Lower leg skin (tissue), 4 donors: ENCODE measurements at regions not wholly inside any gene's neighbourhood (a gene's known extent, or its start where the extent isn't known, plus 50 kb on each side); places are given as distances from the start of the nearest gene placed in this dataset.

Source experiments
- DNase-seq, 2 donors: peaks; one replicate each; pipeline ENCODE4 v3.0.0-alpha.2; 2019; ENCODE audit warnings: low spot score in 2 of 2
- H3K4me3 ChIP-seq: fragments of 200-600 bp; sonication (generic); 2 replicates; pipeline ENCODE4 v1.5.1; 2017; ENCODE audit warnings: mild to moderate bottlenecking, low read depth; ENCODE audit not compliant: poor library complexity, severe bottlenecking
- CTCF ChIP-seq, 3 donors: fragments of 450-650 bp; IDR thresholded peaks; one replicate each; pipeline ENCODE4 v1.5.1; 2016; ENCODE audit warnings: antibody characterized with exemption in 3 of 3, mild to moderate bottlenecking in 3 of 3, moderate library complexity in 2 of 3
- POLR2A ChIP-seq, 2 donors: fragments of 450-650 bp; IDR thresholded peaks; one replicate each; pipeline ENCODE4 v1.6.1; 2016 to 2017; ENCODE audit warnings: antibody characterized with exemption in 2 of 2, mild to moderate bottlenecking in 1 of 2, moderate library complexity in 1 of 2
- WGBS, 2 donors: methylation state at CpG; one replicate each; pipeline ENCODE4 v1.1.5; 2018; 5-methylcytosine and 5-hydroxymethylcytosine counted together
- intact Hi-C: fragments of 100-400 bp; cut with DNase I; formaldehyde crosslinking; loops from one replicate; pipeline ENCODE4 v1.15.0; 2023; ENCODE audit warnings: low total_unique reads

GRCh38 chr12:105672121-105672975 is 341.9 kb downstream of the C12orf75 start:
- TF ChIP-seq POLR2A (IDR thresholded peaks at IDR 0.05) (no peak), CTCF (IDR thresholded peaks at IDR 0.05) (no peak)
- peak; percentile 47 to 95 for DNase-seq
- 21 to 31% methylated on average over 9 of the region's 9 CpGs for WGBS, 2 donors
- intact Hi-C loops = no loop called here
- H3K4me3 ChIP-seq = no peak overlapping the region

GRCh38 chr12:105674871-105675699 is 344.6 kb downstream of the C12orf75 start:
- intact Hi-C loops = no loop called here
- no peak overlapping the region for H3K4me3 ChIP-seq
- WGBS, 2 donors = 82 to 85% methylated on average over 2 of the region's 2 CpGs
- no peak for DNase-seq
- no peak for TF ChIP-seq POLR2A (IDR thresholded peaks at IDR 0.05)
- TF ChIP-seq CTCF (IDR thresholded peaks at IDR 0.05) = no peak

- DNase-seq = peak in 1 of 2 donors; percentile 86
- 36 to 44% methylated on average over 2 of the region's 2 CpGs for WGBS, 2 donors
- TF ChIP-seq CTCF (IDR thresholded peaks at IDR 0.05) = no peak
- TF ChIP-seq POLR2A (IDR thresholded peaks at IDR 0.05) = no peak
- no peak overlapping the region for H3K4me3 ChIP-seq
- intact Hi-C loops = no loop called here
These were observed 346.2 kb downstream of the C12orf75 start for GRCh38 chr12:105676694-105677093.

- 43 to 49% methylated on average over 2 of the region's 2 CpGs for WGBS, 2 donors
- no peak for TF ChIP-seq POLR2A (IDR thresholded peaks at IDR 0.05)
- no peak for TF ChIP-seq CTCF (IDR thresholded peaks at IDR 0.05)
- intact Hi-C loops = no loop called here
- H3K4me3 ChIP-seq = no peak overlapping the region
- DNase-seq = no peak
These were observed 347.2 kb downstream of the C12orf75 start for GRCh38 chr12:105677672-105678071.

- intact Hi-C loops = no loop called here
- H3K4me3 ChIP-seq = no peak overlapping the region
- WGBS, 2 donors = 55 to 72% methylated on average over 1 of the region's 1 CpG
- no peak for TF ChIP-seq CTCF (IDR thresholded peaks at IDR 0.05)
- TF ChIP-seq POLR2A (IDR thresholded peaks at IDR 0.05) = no peak
- no peak for DNase-seq
These were observed 349.5 kb downstream of the C12orf75 start for GRCh38 chr12:105679982-105680381.
